WTC11 (cell line): ENCODE measurements at regions not wholly inside any gene's neighbourhood (a gene's known extent, or its start where the extent isn't known, plus 50 kb on each side); places are given as distances from the start of the nearest gene placed in this dataset.

ENCODE experiments used
- CTCF ChIP-seq: fragments of 200-600 bp; IDR thresholded peaks from 2 replicates; pipeline ENCODE4 v1.8.0; 2022; ENCODE audit warnings: antibody characterized with exemption
- IRF2 ChIP-seq: sonication (generic); formaldehyde crosslinking; IDR thresholded peaks from 2 replicates; pipeline ENCODE4 v1.8.0; 2022; ENCODE audit warnings: low read depth, missing genetic modification reagents, borderline replicate concordance
- TEAD4 ChIP-seq: sonication (generic); formaldehyde crosslinking; IDR thresholded peaks from 2 replicates; pipeline ENCODE4 v1.8.0; 2022; ENCODE audit warnings: mild to moderate bottlenecking, missing genetic modification reagents

GRCh38 chr1:104830534-104830933 is 1080.8 kb downstream of the AMY1C start:
- no peak for TF ChIP-seq IRF2 (CRISPR knock-in tag)
- TF ChIP-seq CTCF, result no peak
- no peak for TF ChIP-seq TEAD4 (CRISPR knock-in tag)
